ENCODE measurements at regions not wholly inside any gene's neighbourhood (a gene's known extent, or its start where the extent isn't known, plus 50 kb on each side); places are given as distances from the start of the nearest gene placed in this dataset.

DNA sequence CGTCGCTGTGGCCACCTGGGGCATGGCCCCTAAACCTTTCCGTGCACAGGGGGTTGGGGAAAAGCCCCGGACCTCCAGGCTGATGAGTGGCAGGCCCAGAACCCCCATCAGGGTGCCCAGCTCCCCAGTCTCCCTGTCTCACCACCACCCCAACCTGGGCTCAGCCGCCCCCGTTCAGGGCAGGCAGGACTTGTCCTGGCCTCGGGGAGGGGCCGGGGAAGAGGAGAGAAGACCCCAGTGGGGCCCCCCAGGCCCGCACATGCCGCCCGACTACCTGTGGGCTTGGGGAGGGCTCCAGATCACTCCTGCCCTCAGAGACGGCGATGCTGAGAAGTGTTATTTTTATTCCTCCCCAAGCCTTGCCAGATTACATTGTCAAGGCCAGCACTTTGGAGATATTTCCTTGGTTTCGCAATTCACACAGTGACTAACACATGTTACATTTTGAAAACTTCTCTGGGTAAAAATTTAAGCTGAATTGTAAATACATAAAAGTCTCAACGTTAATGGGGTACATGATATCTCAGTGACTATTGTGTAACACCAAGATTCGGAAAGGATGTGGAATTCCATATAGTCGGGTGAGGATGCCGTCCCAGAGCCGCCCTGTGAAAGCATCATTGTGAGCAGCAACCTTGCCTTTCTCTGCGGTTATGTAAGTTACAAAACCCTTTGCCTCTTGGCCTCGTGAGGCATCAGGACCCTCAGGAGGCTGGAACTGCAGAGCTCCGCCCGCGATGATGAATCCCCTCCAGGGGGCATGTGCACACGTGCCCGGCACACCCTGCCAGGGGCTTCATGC, 85.6 kb upstream of the DIO3 start:
- TF ChIP-seq, protein P1, sequence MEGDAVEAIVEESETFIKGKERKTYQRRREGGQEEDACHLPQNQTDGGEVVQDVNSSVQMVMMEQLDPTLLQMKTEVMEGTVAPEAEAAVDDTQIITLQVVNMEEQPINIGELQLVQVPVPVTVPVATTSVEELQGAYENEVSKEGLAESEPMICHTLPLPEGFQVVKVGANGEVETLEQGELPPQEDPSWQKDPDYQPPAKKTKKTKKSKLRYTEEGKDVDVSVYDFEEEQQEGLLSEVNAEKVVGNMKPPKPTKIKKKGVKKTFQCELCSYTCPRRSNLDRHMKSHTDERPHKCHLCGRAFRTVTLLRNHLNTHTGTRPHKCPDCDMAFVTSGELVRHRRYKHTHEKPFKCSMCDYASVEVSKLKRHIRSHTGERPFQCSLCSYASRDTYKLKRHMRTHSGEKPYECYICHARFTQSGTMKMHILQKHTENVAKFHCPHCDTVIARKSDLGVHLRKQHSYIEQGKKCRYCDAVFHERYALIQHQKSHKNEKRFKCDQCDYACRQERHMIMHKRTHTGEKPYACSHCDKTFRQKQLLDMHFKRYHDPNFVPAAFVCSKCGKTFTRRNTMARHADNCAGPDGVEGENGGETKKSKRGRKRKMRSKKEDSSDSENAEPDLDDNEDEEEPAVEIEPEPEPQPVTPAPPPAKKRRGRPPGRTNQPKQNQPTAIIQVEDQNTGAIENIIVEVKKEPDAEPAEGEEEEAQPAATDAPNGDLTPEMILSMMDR (IDR thresholded peaks at IDR 0.05) = no peak
- TF ChIP-seq POLR2A (IDR thresholded peaks at IDR 0.05) = no peak
